H9 (cell line): ENCODE measurements at regions not wholly inside any gene's neighbourhood (a gene's known extent, or its start where the extent isn't known, plus 50 kb on each side); places are given as distances from the start of the nearest gene placed in this dataset.

Source experiments
- DNase-seq: peaks from one replicate; pipeline ENCODE4 v3.0.0-alpha.2; 2017
- H2AFZ ChIP-seq: one replicate; pipeline ENCODE4 v1.6.1; 2013; ENCODE audit warnings: mild to moderate bottlenecking, low read length, control low read depth, moderate library complexity
- H2AK5ac ChIP-seq: 2 replicates; pipeline ENCODE4 v1.6.1; 2013; ENCODE audit warnings: low read length, control low read depth, mixed read lengths; ENCODE audit not compliant: insufficient read length
- H2BK120ac ChIP-seq: one replicate; pipeline ENCODE4 v1.6.1; 2013; ENCODE audit warnings: low read depth, mild to moderate bottlenecking, low read length, control low read depth, inconsistent platforms; ENCODE audit not compliant: poor library complexity, severe bottlenecking
- H2BK12ac ChIP-seq: 2 replicates; pipeline ENCODE4 v1.6.1; 2013; ENCODE audit warnings: low read length, control low read depth, mixed read lengths, low read depth; ENCODE audit not compliant: insufficient read length
- H2BK15ac ChIP-seq: 2 replicates; pipeline ENCODE4 v1.6.1; 2013; ENCODE audit warnings: low read depth, low read length, control low read depth
- H2BK20ac ChIP-seq: one replicate; pipeline ENCODE4 v1.6.1; 2013; ENCODE audit warnings: low read depth, mild to moderate bottlenecking, low read length, control low read depth, inconsistent platforms; ENCODE audit not compliant: poor library complexity, severe bottlenecking
- H2BK5ac ChIP-seq: 2 replicates; pipeline ENCODE4 v1.6.1; 2013; ENCODE audit warnings: low read length, control low read depth, mixed read lengths; ENCODE audit not compliant: insufficient read length
- H3K14ac ChIP-seq: 2 replicates; pipeline ENCODE4 v1.6.1; 2013; ENCODE audit warnings: low read length, control low read depth; ENCODE audit not compliant: insufficient read depth
- H3K18ac ChIP-seq: 2 replicates; pipeline ENCODE4 v1.6.1; 2013; ENCODE audit warnings: low read depth, mild to moderate bottlenecking, mixed read lengths, low read length, control low read depth; ENCODE audit not compliant: insufficient read length
- H3K23ac ChIP-seq: 2 replicates; pipeline ENCODE4 v1.6.1; 2013; ENCODE audit warnings: low read length, control low read depth, mixed read lengths, low read depth; ENCODE audit not compliant: insufficient read length
- H3K23me2 ChIP-seq: 2 replicates; pipeline ENCODE4 v1.6.1; 2013; ENCODE audit warnings: low read depth, mild to moderate bottlenecking, mixed read lengths, low read length, control low read depth; ENCODE audit not compliant: insufficient read length, poor library complexity, severe bottlenecking
- H3K27ac ChIP-seq: 2 replicates; pipeline ENCODE4 v1.5.1; 2013; ENCODE audit warnings: low read length, control low read depth, mixed read lengths, low read depth; ENCODE audit not compliant: insufficient read length
- H3K27me3 ChIP-seq: 2 replicates; pipeline ENCODE4 v1.6.1; 2013; ENCODE audit warnings: low read length, control low read depth, inconsistent platforms; ENCODE audit not compliant: insufficient read depth
- H3K4ac ChIP-seq: 2 replicates; pipeline ENCODE4 v1.6.1; 2013; ENCODE audit warnings: low read depth, mild to moderate bottlenecking, control low read depth, inconsistent platforms, low read length, moderate library complexity
- H3K4me1 ChIP-seq: 2 replicates; pipeline ENCODE4 v1.6.1; 2013; ENCODE audit warnings: low read length, control low read depth, inconsistent platforms; ENCODE audit not compliant: insufficient read depth
- H3K4me2 ChIP-seq: 2 replicates; pipeline ENCODE4 v1.6.1; 2013; ENCODE audit warnings: low read length, control low read depth, mixed read lengths; ENCODE audit not compliant: insufficient read length, insufficient read depth
- H3K56ac ChIP-seq: 2 replicates; pipeline ENCODE4 v1.6.1; 2013; ENCODE audit warnings: low read depth, mild to moderate bottlenecking, mixed read lengths, low read length, control low read depth; ENCODE audit not compliant: insufficient read length
- H3K79me1 ChIP-seq: 2 replicates; pipeline ENCODE4 v1.6.1; 2013; ENCODE audit warnings: low read depth, mild to moderate bottlenecking, moderate library complexity, low read length, control low read depth, inconsistent platforms; ENCODE audit not compliant: insufficient read depth, poor library complexity, severe bottlenecking
- H3K79me2 ChIP-seq: 2 replicates; pipeline ENCODE4 v1.6.1; 2013; ENCODE audit warnings: low read length, control low read depth, inconsistent platforms; ENCODE audit not compliant: insufficient read depth
- H3K9ac ChIP-seq: 2 replicates; pipeline ENCODE4 v1.6.1; 2013; ENCODE audit warnings: low read length, control low read depth, mixed read lengths; ENCODE audit not compliant: insufficient read length; ENCODE audit errors: extremely low read depth
- H3K9me3 ChIP-seq: one replicate; pipeline ENCODE4 v1.6.1; 2013; ENCODE audit warnings: low read depth, low read length, inconsistent platforms; ENCODE audit not compliant: control insufficient read depth
- H3T11ph ChIP-seq: one replicate; pipeline ENCODE4 v1.6.1; 2013; ENCODE audit warnings: mild to moderate bottlenecking, low read length, control low read depth, inconsistent platforms
- H4K20me1 ChIP-seq: one replicate; pipeline ENCODE4 v1.6.1; 2013; ENCODE audit not compliant: control insufficient read depth, insufficient read length, insufficient read depth
- H4K5ac ChIP-seq: 2 replicates; pipeline ENCODE4 v1.6.1; 2013; ENCODE audit warnings: low read depth, mild to moderate bottlenecking, mixed read lengths, low read length, control low read depth; ENCODE audit not compliant: insufficient read length
- H4K8ac ChIP-seq: replicated peaks from 2 replicates; pipeline ENCODE4 v1.6.1; 2013; ENCODE audit warnings: low read length, control low read depth, mixed read lengths, low read depth; ENCODE audit not compliant: insufficient read length
- H4K91ac ChIP-seq: 2 replicates; pipeline ENCODE4 v1.6.1; 2013; ENCODE audit warnings: low read depth, mild to moderate bottlenecking, moderate library complexity, mixed read lengths, low read length, control low read depth; ENCODE audit not compliant: insufficient read length
- H3K27ac Mint-ChIP-seq, 3 experiments: 2 replicates in 2 of 3; 3 replicates in 1 of 3; pipeline ENCODE4 v1.8.0; 2020 to 2021; ENCODE audit warnings: mixed read lengths in 3 of 3, mild to moderate bottlenecking in 1 of 3, moderate library complexity in 1 of 3
- H3K27me3 Mint-ChIP-seq: 2 replicates; pipeline ENCODE4 v1.8.0; 2021; ENCODE audit warnings: low read depth, mild to moderate bottlenecking, moderate library complexity, mixed read lengths
- H3K36me3 Mint-ChIP-seq, 3 experiments: 2 replicates in 2 of 3; 3 replicates in 1 of 3; pipeline ENCODE4 v1.8.0; 2020 to 2021; ENCODE audit warnings: low read depth in 3 of 3, mixed read lengths in 3 of 3; ENCODE audit not compliant: insufficient read depth in 1 of 3
- H3K4me1 Mint-ChIP-seq, 2 experiments: 2 replicates each; pipeline ENCODE4 v1.8.0; 2020; ENCODE audit warnings: mixed read lengths in 2 of 2
- H3K4me3 Mint-ChIP-seq, 2 experiments: 2 replicates in 1 of 2; 3 replicates in 1 of 2; pipeline ENCODE4 v1.8.0; 2020 to 2021; ENCODE audit warnings: mild to moderate bottlenecking in 2 of 2, mixed read lengths in 2 of 2, moderate library complexity in 1 of 2
- H3K9me3 Mint-ChIP-seq, 2 experiments: 2 replicates in 1 of 2; 3 replicates in 1 of 2; pipeline ENCODE4 v1.8.0; 2020; ENCODE audit warnings: mild to moderate bottlenecking in 2 of 2, mixed read lengths in 2 of 2, moderate library complexity in 1 of 2
- CTCF ChIP-seq: fragments of 200-600 bp; sonication (generic); conservative IDR thresholded peaks from 3 replicates; pipeline ENCODE4 v1.8.0; 2021; ENCODE audit warnings: antibody characterized with exemption, mild to moderate bottlenecking

GRCh38 chr20:7687065-7687464 lies 253.2 kb downstream of the HAO1 start:
- Histone ChIP-seq H3K27ac (no peak overlapping the region), H3K56ac (no peak overlapping the region), H3K4me2 (no peak overlapping the region), H3K23ac (no peak overlapping the region), H2BK15ac (no peak overlapping the region), H2AFZ (no peak overlapping the region), H3K9me3 (no peaks in the 10 kb centered on the region), H3K27me3 (no peaks in the 10 kb centered on the region; the same call in 1 of the 2 replicates), H2BK12ac (no peak overlapping the region), H3K14ac (no peak overlapping the region), H4K5ac (no peak overlapping the region), H2BK5ac (no peak overlapping the region), H3K79me2 (no peaks in the 10 kb centered on the region), H3K4me1 (no peaks in the 10 kb centered on the region), H3K9ac (no peak overlapping the region), H3T11ph (no peak overlapping the region), H2BK20ac (no peak overlapping the region), H3K79me1 (no peaks in the 10 kb centered on the region), H3K23me2 (no peaks in the 10 kb centered on the region), H2AK5ac (no peak overlapping the region), H3K4ac (no peak overlapping the region), H4K20me1 (no peaks in the 10 kb centered on the region), H4K91ac (no peak overlapping the region), H3K18ac (no peak overlapping the region), H2BK120ac (no peak overlapping the region), H4K8ac (no peak overlapping the region)
- H3K4me3 Mint-ChIP-seq: no peak overlapping the region
- H3K4me1 Mint-ChIP-seq: 0 out of 4 replicates have a peak, but pooled peaks cover 0 to 2% of the 10 kb centered on the region in 2 experiments
- TF ChIP-seq CTCF: no peak
- no peaks in the 10 kb centered on the region for H3K9me3 Mint-ChIP-seq
- DNase-seq: no peak
- no peaks in the 10 kb centered on the region for H3K36me3 Mint-ChIP-seq
- H3K27me3 Mint-ChIP-seq: no peaks in the 10 kb centered on the region
- H3K27ac Mint-ChIP-seq: no peak overlapping the region
